ENCODE measurements at regions not wholly inside any gene's neighbourhood (a gene's known extent, or its start where the extent isn't known, plus 50 kb on each side); places are given as distances from the start of the nearest gene placed in this dataset.

DNA sequence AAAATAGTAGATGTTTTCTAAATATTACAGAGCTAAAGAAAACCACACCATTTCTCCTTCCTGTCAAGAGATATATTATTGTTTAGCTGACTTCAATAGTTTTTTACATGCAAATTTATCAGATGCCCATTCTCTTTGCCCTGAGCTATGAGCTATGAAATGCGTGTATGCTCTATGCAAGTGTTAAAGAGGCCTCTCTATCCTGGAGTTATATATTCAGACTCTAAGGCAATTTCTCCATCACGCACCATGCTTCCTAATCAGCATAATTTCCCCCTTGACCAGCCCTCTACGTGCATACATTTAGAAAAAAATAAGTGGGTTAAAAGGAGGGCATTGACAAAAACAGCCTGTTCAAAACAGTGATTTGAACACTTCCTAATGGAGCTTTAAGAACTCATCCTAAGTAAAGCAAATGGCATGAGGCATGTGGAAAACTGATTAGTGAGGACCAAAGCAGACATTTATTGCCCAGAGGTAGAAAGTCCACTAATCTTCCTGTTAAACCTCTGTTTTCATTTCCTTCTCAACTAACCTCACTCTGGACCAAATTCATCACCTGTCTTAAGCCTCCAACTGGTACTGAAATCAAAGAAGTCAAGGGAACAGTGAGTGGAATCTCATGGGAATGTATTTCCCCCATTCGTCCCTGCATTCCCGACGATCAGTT, 565.8 kb upstream of the PKN2 start:
- TF ChIP-seq CTCF (IDR thresholded peaks at IDR 0.05; ENCODE audit: insufficient read depth, low read length) (no peak), POLR2AphosphoS5 (IDR thresholded peaks at IDR 0.05; ENCODE audit: low read depth) (no peak), GABPA (IDR thresholded peaks at IDR 0.05; ENCODE audit: low read depth) (no peak)

Measured in HL-60 (cell line).